GM12878 (cell line): ENCODE measurements at regions not wholly inside any gene's neighbourhood (a gene's known extent, or its start where the extent isn't known, plus 50 kb on each side); places are given as distances from the start of the nearest gene placed in this dataset.

Source experiments
- BMI1 ChIP-seq: fragments of 450-650 bp; IDR thresholded peaks from 2 replicates; pipeline ENCODE4 v1.6.1; 2016; ENCODE audit warnings: mild to moderate bottlenecking, moderate library complexity, borderline replicate concordance
- CHD1 ChIP-seq: IDR thresholded peaks from 2 replicates; pipeline ENCODE4 v1.6.1; 2012; ENCODE audit warnings: low read depth, low read length, improper control_type of control experiment
- CTCF ChIP-seq, 3 experiments: IDR thresholded peaks in 2 of 3; conservative IDR thresholded peaks in 1 of 3; 2 replicates each; pipeline ENCODE4 v1.5.1; 2011; ENCODE audit warnings: low read depth in 3 of 3, low read length in 3 of 3, mild to moderate bottlenecking in 3 of 3, control low read depth in 2 of 3, moderate library complexity in 2 of 3, inconsistent platforms in 1 of 3, mixed read lengths in 1 of 3; ENCODE audit not compliant: control insufficient read depth in 2 of 3, insufficient read depth in 1 of 3; ENCODE audit errors: extremely low read depth in 1 of 3
- HDAC6 ChIP-seq: fragments of 200-600 bp; sonication (generic); IDR thresholded peaks from one replicate; pipeline ENCODE4 v1.8.0; 2017; ENCODE audit warnings: antibody characterized with exemption; ENCODE audit not compliant: unreplicated experiment
- LARP7 ChIP-seq: fragments of 450-650 bp; IDR thresholded peaks from 2 replicates; pipeline ENCODE4 v1.6.1; 2017; ENCODE audit warnings: mild to moderate bottlenecking
- ZNF384 ChIP-seq: IDR thresholded peaks from 2 replicates; pipeline ENCODE4 v1.6.1; 2012; ENCODE audit warnings: low read depth, mild to moderate bottlenecking, low read length, improper control_type of control experiment, borderline replicate concordance
- TF ChIP-seq, protein P1 (sequence below): fragments of 450-650 bp; formaldehyde crosslinking; IDR thresholded peaks from 2 replicates; pipeline ENCODE4 v1.5.0; 2022; ENCODE audit warnings: mild to moderate bottlenecking, missing genetic modification characterization
- TF ChIP-seq, protein P2 (sequence below): IDR thresholded peaks from 2 replicates; pipeline ENCODE4 v1.6.1; 2011; ENCODE audit warnings: low read depth, low read length, improper control_type of control experiment, borderline replicate concordance

DNA sequence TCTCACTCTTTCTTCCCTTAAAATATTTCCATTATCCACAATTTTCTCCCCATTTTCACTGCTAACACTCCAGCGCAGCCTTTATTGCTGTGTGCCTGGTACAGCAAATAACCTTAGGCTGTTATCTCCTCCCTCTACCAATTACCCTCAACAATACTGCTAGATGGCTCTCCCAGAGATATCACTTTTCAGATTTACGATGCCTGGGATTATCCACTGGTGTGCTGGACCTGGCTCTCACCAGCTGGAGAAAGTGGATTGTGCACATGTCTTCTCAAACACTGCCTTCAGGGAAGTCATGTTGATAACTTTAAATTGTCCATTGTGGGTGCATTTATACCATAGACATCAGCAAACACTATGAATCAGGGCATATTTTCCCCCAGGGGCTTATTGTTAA is 101.9 kb upstream of the ADAMTS20 start:
- TF ChIP-seq, protein P1, sequence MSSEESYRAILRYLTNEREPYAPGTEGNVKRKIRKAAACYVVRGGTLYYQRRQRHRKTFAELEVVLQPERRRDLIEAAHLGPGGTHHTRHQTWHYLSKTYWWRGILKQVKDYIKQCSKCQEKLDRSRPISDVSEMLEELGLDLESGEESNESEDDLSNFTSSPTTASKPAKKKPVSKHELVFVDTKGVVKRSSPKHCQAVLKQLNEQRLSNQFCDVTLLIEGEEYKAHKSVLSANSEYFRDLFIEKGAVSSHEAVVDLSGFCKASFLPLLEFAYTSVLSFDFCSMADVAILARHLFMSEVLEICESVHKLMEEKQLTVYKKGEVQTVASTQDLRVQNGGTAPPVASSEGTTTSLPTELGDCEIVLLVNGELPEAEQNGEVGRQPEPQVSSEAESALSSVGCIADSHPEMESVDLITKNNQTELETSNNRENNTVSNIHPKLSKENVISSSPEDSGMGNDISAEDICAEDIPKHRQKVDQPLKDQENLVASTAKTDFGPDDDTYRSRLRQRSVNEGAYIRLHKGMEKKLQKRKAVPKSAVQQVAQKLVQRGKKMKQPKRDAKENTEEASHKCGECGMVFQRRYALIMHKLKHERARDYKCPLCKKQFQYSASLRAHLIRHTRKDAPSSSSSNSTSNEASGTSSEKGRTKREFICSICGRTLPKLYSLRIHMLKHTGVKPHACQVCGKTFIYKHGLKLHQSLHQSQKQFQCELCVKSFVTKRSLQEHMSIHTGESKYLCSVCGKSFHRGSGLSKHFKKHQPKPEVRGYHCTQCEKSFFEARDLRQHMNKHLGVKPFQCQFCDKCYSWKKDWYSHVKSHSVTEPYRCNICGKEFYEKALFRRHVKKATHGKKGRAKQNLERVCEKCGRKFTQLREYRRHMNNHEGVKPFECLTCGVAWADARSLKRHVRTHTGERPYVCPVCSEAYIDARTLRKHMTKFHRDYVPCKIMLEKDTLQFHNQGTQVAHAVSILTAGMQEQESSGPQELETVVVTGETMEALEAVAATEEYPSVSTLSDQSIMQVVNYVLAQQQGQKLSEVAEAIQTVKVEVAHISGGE (CRISPR knock-in tag), result no peak
- TF ChIP-seq CHD1 (no peak), CTCF (IDR thresholded peaks at IDR 0.05 in 2 of 3, conservative IDR thresholded peaks at IDR 0.05 in 1 of 3; ENCODE audit: control insufficient read depth in 2 of 3, extremely low read depth in 1 of 3, insufficient read depth in 1 of 3, low read depth in 3 of 3, low read length in 3 of 3) (no peak), HDAC6 (no peak), ZNF384 (no peak), LARP7 (no peak), BMI1 (no peak)
- TF ChIP-seq, protein P2, sequence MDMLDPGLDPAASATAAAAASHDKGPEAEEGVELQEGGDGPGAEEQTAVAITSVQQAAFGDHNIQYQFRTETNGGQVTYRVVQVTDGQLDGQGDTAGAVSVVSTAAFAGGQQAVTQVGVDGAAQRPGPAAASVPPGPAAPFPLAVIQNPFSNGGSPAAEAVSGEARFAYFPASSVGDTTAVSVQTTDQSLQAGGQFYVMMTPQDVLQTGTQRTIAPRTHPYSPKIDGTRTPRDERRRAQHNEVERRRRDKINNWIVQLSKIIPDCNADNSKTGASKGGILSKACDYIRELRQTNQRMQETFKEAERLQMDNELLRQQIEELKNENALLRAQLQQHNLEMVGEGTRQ, result no peak
